Activated naive CD8-positive, alpha-beta T cell treated with anti-CD3 and anti-CD28 coated beads, Interleukin-2, amount 10 ng/mL, durations not matched to agents 7 days and 5 days (primary cell): ENCODE measurements at regions not wholly inside any gene's neighbourhood (a gene's known extent, or its start where the extent isn't known, plus 50 kb on each side); places are given as distances from the start of the nearest gene placed in this dataset.

Experiments used
- ATAC-seq: fragments of 150-1000 bp; cut with Tn5 transposase; one replicate; pipeline ENCODE4 v1.10.0; 2021; ENCODE audit warnings: low read depth, moderate library complexity
- POLR2A ChIA-PET: fragments of 350-600 bp; sonication (Branson Sonifier 250); formaldehyde crosslinking; loops from one replicate; lab custom pipeline; 2021; ENCODE audit warnings: antibody characterized with exemption; lab: Charles Lee
- DNase-seq: peaks from one replicate; pipeline ENCODE4 v3.0.0; 2021
- H3K27ac Mint-ChIP-seq: one replicate; pipeline ENCODE4 v1.8.0; 2022; ENCODE audit warnings: mild to moderate bottlenecking, mixed read lengths
- H3K27me3 Mint-ChIP-seq: one replicate; pipeline ENCODE4 v1.8.0; 2022; ENCODE audit warnings: mild to moderate bottlenecking, moderate library complexity, mixed read lengths
- H3K36me3 Mint-ChIP-seq: one replicate; pipeline ENCODE4 v1.8.0; 2021; ENCODE audit warnings: mild to moderate bottlenecking, mixed read lengths
- H3K4me1 Mint-ChIP-seq: one replicate; pipeline ENCODE4 v1.8.0; 2021; ENCODE audit warnings: mixed read lengths
- H3K4me3 Mint-ChIP-seq: one replicate; pipeline ENCODE4 v1.8.0; 2022; ENCODE audit warnings: mild to moderate bottlenecking, moderate library complexity, mixed read lengths
- H3K9me3 Mint-ChIP-seq: one replicate; pipeline ENCODE4 v1.8.0; 2021; ENCODE audit warnings: mixed read lengths

- no peaks in the 10 kb centered on the region for H3K27me3 Mint-ChIP-seq
- POLR2A ChIA-PET: no interaction called here
Observed at GRCh38 chr2:107308835-107309234, 422.9 kb upstream of the ST6GAL2 start.

GRCh38 chr2:107312240-107312639 lies 426.3 kb upstream of the ST6GAL2 start:
- Mint-ChIP-seq H3K27ac (no peak overlapping the region), H3K27me3 (no peaks in the 10 kb centered on the region), H3K9me3 (peaks cover 3% of the 10 kb centered on the region), H3K36me3 (no peaks in the 10 kb centered on the region), H3K4me3 (no peak overlapping the region), H3K4me1 (no peaks in the 10 kb centered on the region)
- DNase-seq (no peak), ATAC-seq (no peak)
- POLR2A ChIA-PET: no interaction called here

More at GRCh38 chr2:107308835-107309234, 422.9 kb upstream of the ST6GAL2 start:
- no peak for ATAC-seq
- Mint-ChIP-seq H3K27ac (no peak overlapping the region), H3K4me3 (no peak overlapping the region), H3K36me3 (no peaks in the 10 kb centered on the region), H3K4me1 (no peaks in the 10 kb centered on the region), H3K9me3 (peaks cover 3% of the 10 kb centered on the region)
- no peak for DNase-seq

- no peaks in the 10 kb centered on the region for H3K4me1 Mint-ChIP-seq
- H3K4me3 Mint-ChIP-seq: no peak overlapping the region
- peaks cover 3% of the 10 kb centered on the region for H3K9me3 Mint-ChIP-seq
- H3K27ac Mint-ChIP-seq: no peak overlapping the region
- POLR2A ChIA-PET: no interaction called here
- ATAC-seq (no peak), DNase-seq (no peak)
- H3K27me3 Mint-ChIP-seq: no peaks in the 10 kb centered on the region
- no peaks in the 10 kb centered on the region for H3K36me3 Mint-ChIP-seq
Observed at GRCh38 chr2:107313316-107313715, 427.3 kb upstream of the ST6GAL2 start.

GRCh38 chr2:107320881-107321280 lies 434.9 kb upstream of the ST6GAL2 start:
- POLR2A ChIA-PET: no interaction called here
- Mint-ChIP-seq H3K9me3 (no peaks in the 10 kb centered on the region), H3K4me3 (no peak overlapping the region), H3K36me3 (no peaks in the 10 kb centered on the region), H3K4me1 (no peaks in the 10 kb centered on the region), H3K27me3 (no peaks in the 10 kb centered on the region), H3K27ac (no peak overlapping the region)
- ATAC-seq: no peak
- DNase-seq: no peak

- POLR2A ChIA-PET: no interaction called here
- peaks cover 2% of the 10 kb centered on the region for H3K9me3 Mint-ChIP-seq
- H3K4me1 Mint-ChIP-seq: no peaks in the 10 kb centered on the region
- ATAC-seq (no peak), DNase-seq (no peak)
- H3K27me3 Mint-ChIP-seq: no peaks in the 10 kb centered on the region
- no peaks in the 10 kb centered on the region for H3K36me3 Mint-ChIP-seq
- no peak overlapping the region for H3K27ac Mint-ChIP-seq
- H3K4me3 Mint-ChIP-seq: no peak overlapping the region
Observed at GRCh38 chr2:107322416-107322815, 436.4 kb upstream of the ST6GAL2 start.

- H3K4me1 Mint-ChIP-seq: no peaks in the 10 kb centered on the region
- ATAC-seq (no peak), DNase-seq (no peak)
- H3K27ac Mint-ChIP-seq: no peak overlapping the region
- H3K9me3 Mint-ChIP-seq: peaks cover 5% of the 10 kb centered on the region
- POLR2A ChIA-PET: no interaction called here
- H3K36me3 Mint-ChIP-seq: no peaks in the 10 kb centered on the region
- H3K4me3 Mint-ChIP-seq: no peak overlapping the region
- no peaks in the 10 kb centered on the region for H3K27me3 Mint-ChIP-seq
Observed at GRCh38 chr2:107323946-107324565, 438.1 kb upstream of the ST6GAL2 start.

GRCh38 chr2:107325981-107326786 lies 440.2 kb upstream of the ST6GAL2 start:
- DNase-seq: no peak
- POLR2A ChIA-PET: no interaction called here
- H3K27ac Mint-ChIP-seq: no peak overlapping the region
- ATAC-seq: no peak
- no peaks in the 10 kb centered on the region for H3K36me3 Mint-ChIP-seq
- H3K4me1 Mint-ChIP-seq: no peaks in the 10 kb centered on the region
- peaks cover 7% of the 10 kb centered on the region for H3K9me3 Mint-ChIP-seq
- no peak overlapping the region for H3K4me3 Mint-ChIP-seq
- no peaks in the 10 kb centered on the region for H3K27me3 Mint-ChIP-seq

- DNase-seq (no peak), ATAC-seq (no peak)
- Mint-ChIP-seq H3K4me3 (no peak overlapping the region), H3K27ac (no peak overlapping the region), H3K27me3 (no peaks in the 10 kb centered on the region), H3K4me1 (no peaks in the 10 kb centered on the region), H3K36me3 (no peaks in the 10 kb centered on the region), H3K9me3 (peaks cover 10% of the 10 kb centered on the region)
- POLR2A ChIA-PET: no interaction called here
Observed at GRCh38 chr2:107334306-107334705, 448.3 kb upstream of the ST6GAL2 start.

GRCh38 chr2:107336526-107336925 lies 450.6 kb upstream of the ST6GAL2 start:
- Mint-ChIP-seq H3K36me3 (no peaks in the 10 kb centered on the region), H3K27ac (no peak overlapping the region), H3K27me3 (no peaks in the 10 kb centered on the region), H3K4me1 (no peaks in the 10 kb centered on the region), H3K9me3 (peaks cover 9% of the 10 kb centered on the region), H3K4me3 (no peak overlapping the region)
- POLR2A ChIA-PET: no interaction called here
- ATAC-seq (no peak), DNase-seq (no peak)

- no peak for DNase-seq
- Mint-ChIP-seq H3K27me3 (no peaks in the 10 kb centered on the region), H3K4me1 (no peaks in the 10 kb centered on the region), H3K27ac (no peak overlapping the region), H3K9me3 (peaks cover 7% of the 10 kb centered on the region), H3K4me3 (no peak overlapping the region), H3K36me3 (no peaks in the 10 kb centered on the region)
- no peak for ATAC-seq
- POLR2A ChIA-PET: no interaction called here
Observed at GRCh38 chr2:107337209-107337898, 451.4 kb upstream of the ST6GAL2 start.

- Mint-ChIP-seq H3K27ac (no peak overlapping the region), H3K4me3 (no peak overlapping the region), H3K27me3 (no peaks in the 10 kb centered on the region), H3K4me1 (no peaks in the 10 kb centered on the region), H3K9me3 (peaks cover 5% of the 10 kb centered on the region), H3K36me3 (no peaks in the 10 kb centered on the region)
- no peak for ATAC-seq
- POLR2A ChIA-PET: no interaction called here
- DNase-seq: no peak
Observed at GRCh38 chr2:107338059-107338458, 452.1 kb upstream of the ST6GAL2 start.

- H3K9me3 Mint-ChIP-seq: peaks cover 5% of the 10 kb centered on the region
- H3K27me3 Mint-ChIP-seq: no peaks in the 10 kb centered on the region
- no peaks in the 10 kb centered on the region for H3K36me3 Mint-ChIP-seq
- ATAC-seq (no peak), DNase-seq (no peak)
- POLR2A ChIA-PET: no interaction called here
- H3K4me1 Mint-ChIP-seq: no peaks in the 10 kb centered on the region
- no peak overlapping the region for H3K4me3 Mint-ChIP-seq
- H3K27ac Mint-ChIP-seq: no peak overlapping the region
Observed at GRCh38 chr2:107338571-107338970, 452.6 kb upstream of the ST6GAL2 start.

- DNase-seq (no peak), ATAC-seq (no peak)
- POLR2A ChIA-PET: no interaction called here
- H3K4me3 Mint-ChIP-seq: no peak overlapping the region
- H3K4me1 Mint-ChIP-seq: no peaks in the 10 kb centered on the region
- peaks cover 5% of the 10 kb centered on the region for H3K9me3 Mint-ChIP-seq
- H3K27ac Mint-ChIP-seq: no peak overlapping the region
- no peaks in the 10 kb centered on the region for H3K27me3 Mint-ChIP-seq
- H3K36me3 Mint-ChIP-seq: no peaks in the 10 kb centered on the region
Observed at GRCh38 chr2:107340955-107341354, 455.0 kb upstream of the ST6GAL2 start.

- POLR2A ChIA-PET: no interaction called here
- ATAC-seq: no peak
- no peaks in the 10 kb centered on the region for H3K4me1 Mint-ChIP-seq
- H3K27ac Mint-ChIP-seq: no peak overlapping the region
- peaks cover 4% of the 10 kb centered on the region for H3K9me3 Mint-ChIP-seq
- no peak for DNase-seq
- no peak overlapping the region for H3K4me3 Mint-ChIP-seq
- peaks cover 1% of the 10 kb centered on the region for H3K27me3 Mint-ChIP-seq
- H3K36me3 Mint-ChIP-seq: no peaks in the 10 kb centered on the region
Observed at GRCh38 chr2:107349329-107349728, 463.4 kb upstream of the ST6GAL2 start.
